PC-3 (cell line): ENCODE measurements at regions not wholly inside any gene's neighbourhood (a gene's known extent, or its start where the extent isn't known, plus 50 kb on each side); places are given as distances from the start of the nearest gene placed in this dataset.
A peak's percentile ranks its signal among the peaks of the same experiment; 100 is the strongest.
"Not testable (repeated sequence)": the region's sequence is repeated elsewhere in the genome, so short reads cannot be mapped to it uniquely, and the experiment has no call there.

Experiments
- ATAC-seq: fragments of 200-7000 bp; cut with Tn5 transposase; 2 replicates; pipeline ENCODE4 v1.9.1; 2020; ENCODE audit warnings: mild to moderate bottlenecking, moderate library complexity
- BruUV-seq: library from RNA; stranded (reverse); fragments of 400-500 nt; replicated peaks from 2 replicates; lab custom pipeline; 2021; lab: Mats Ljungman, UMichigan
- CTCF ChIA-PET: fragments of 300-600 bp; sonication (Branson Sonifier 250); formaldehyde crosslinking; loops from one replicate; lab custom pipeline; 2022; ENCODE audit warnings: antibody characterized with exemption; lab: Charles Lee
- POLR2A ChIA-PET: fragments of 300-600 bp; sonication (Branson Sonifier 250); formaldehyde crosslinking; loops from one replicate; lab custom pipeline; 2022; ENCODE audit warnings: antibody characterized with exemption; ENCODE audit not compliant: unreplicated experiment; lab: Charles Lee
- DNase-seq: peaks from one replicate; pipeline ENCODE4 v3.0.0-alpha.2; 2015
- H2AFZ ChIP-seq: fragments of 300-600 bp; sonication (generic); 2 replicates; pipeline ENCODE4 v1.6.0; 2016; ENCODE audit warnings: antibody characterized with exemption, low read length
- H3F3A ChIP-seq: fragments of 300-600 bp; sonication (generic); one replicate; pipeline ENCODE4 v1.6.0; 2017; ENCODE audit warnings: antibody characterized with exemption, low read length, control low read depth, mild to moderate bottlenecking; ENCODE audit not compliant: unreplicated experiment
- H3K27ac ChIP-seq: fragments of 300-600 bp; sonication (generic); 2 replicates; pipeline ENCODE4 v1.5.1; 2016; ENCODE audit warnings: mild to moderate bottlenecking, low read length
- H3K27me3 ChIP-seq: fragments of 300-600 bp; sonication (generic); 2 replicates; pipeline ENCODE4 v1.6.1; 2016; ENCODE audit warnings: low read length, mixed read lengths
- H3K36me3 ChIP-seq: fragments of 300-600 bp; sonication (generic); 2 replicates; pipeline ENCODE4 v1.6.1; 2016; ENCODE audit warnings: low read depth, mixed run types, low read length, mixed read lengths
- H3K4me1 ChIP-seq: fragments of 300-600 bp; sonication (generic); 2 replicates; pipeline ENCODE4 v1.5.1; 2016; ENCODE audit warnings: low read length; ENCODE audit not compliant: insufficient read depth
- H3K4me2 ChIP-seq: fragments of 300-600 bp; sonication (generic); 2 replicates; pipeline ENCODE4 v1.6.0; 2016; ENCODE audit warnings: low read length
- H3K4me3 ChIP-seq: fragments of 300-600 bp; sonication (generic); 2 replicates; pipeline ENCODE4 v1.5.1; 2016; ENCODE audit warnings: mild to moderate bottlenecking, low read length, mixed read lengths
- H3K79me2 ChIP-seq: fragments of 300-600 bp; sonication (generic); 2 replicates; pipeline ENCODE4 v1.6.1; 2017; ENCODE audit warnings: low read length, mixed read lengths
- H3K9ac ChIP-seq: fragments of 300-600 bp; sonication (generic); 2 replicates; pipeline ENCODE4 v1.6.0; 2016; ENCODE audit warnings: mild to moderate bottlenecking, low read length
- H3K9me2 ChIP-seq: fragments of 300-600 bp; sonication (generic); replicated peaks from 2 replicates; pipeline ENCODE4 v1.6.1; 2016; ENCODE audit warnings: mixed run types, low read length, mixed read lengths
- H3K9me3 ChIP-seq: fragments of 300-600 bp; sonication (generic); 2 replicates; pipeline ENCODE4 v1.6.1; 2016; ENCODE audit warnings: low read length, mixed read lengths
- H4K20me1 ChIP-seq: fragments of 300-600 bp; sonication (generic); 2 replicates; pipeline ENCODE4 v1.6.1; 2016; ENCODE audit warnings: low read length, mixed read lengths
- intact Hi-C: fragments of 100-400 bp; cut with micrococcal nuclease; formaldehyde crosslinking; loops from 2 replicates; pipeline ENCODE4 v1.9.0; 2023

GRCh38 chr16:88245241-88246081, 137.3 kb upstream of the ZNF469 start:
- intact Hi-C loops, H4K20me1 ChIP-seq, H3K9me3 ChIP-seq, H2AFZ ChIP-seq, POLR2A ChIA-PET, H3K36me3 ChIP-seq, H3K9me2 ChIP-seq, H3F3A ChIP-seq, CTCF ChIA-PET, H3K27me3 ChIP-seq, H3K79me2 ChIP-seq: not testable (repeated sequence)
- peak overlapping the region; percentile 43 for H3K4me2 ChIP-seq
- BruUV-seq, result TSS peak; percentile 85
- DNase-seq, result peak; percentile 87
- H3K4me1 ChIP-seq, result peaks cover 48% of the 10 kb centered on the region
- H3K9ac ChIP-seq, result peak overlapping the region; percentile 90
- peak; percentile 69 for ATAC-seq
- peak overlapping the region; percentile 12; the same call in 1 of the 2 replicates for H3K4me3 ChIP-seq
- peak overlapping the region; percentile 98 for H3K27ac ChIP-seq

- BruUV-seq, intact Hi-C loops: not testable (repeated sequence)
Observed at GRCh38 chr16:88246955-88247582, 135.7 kb upstream of the ZNF469 start.

GRCh38 chr16:88247583-88247966, 135.2 kb upstream of the ZNF469 start:
- H3K9ac ChIP-seq, H3K4me3 ChIP-seq, POLR2A ChIA-PET, intact Hi-C loops, H3K4me2 ChIP-seq, H3K9me2 ChIP-seq, ATAC-seq, CTCF ChIA-PET, H3K9me3 ChIP-seq, H3K79me2 ChIP-seq, BruUV-seq, H3K27me3 ChIP-seq, H3F3A ChIP-seq, H4K20me1 ChIP-seq, H2AFZ ChIP-seq, H3K36me3 ChIP-seq: not testable (repeated sequence)
- Histone ChIP-seq H3K4me1 (peaks cover 30% of the 10 kb centered on the region), H3K27ac (peak overlapping the region; percentile 98)
- DNase-seq, result peak; percentile 36

More at GRCh38 chr16:88246955-88247582, 135.7 kb upstream of the ZNF469 start:
- POLR2A ChIA-PET, ATAC-seq, DNase-seq, H4K20me1 ChIP-seq, H3F3A ChIP-seq, H3K9me2 ChIP-seq, H3K79me2 ChIP-seq, CTCF ChIA-PET, H3K36me3 ChIP-seq, H2AFZ ChIP-seq, H3K27me3 ChIP-seq, H3K4me2 ChIP-seq, H3K4me3 ChIP-seq, H3K9me3 ChIP-seq, H3K9ac ChIP-seq: not testable (repeated sequence)
- peaks cover 36% of the 10 kb centered on the region for H3K4me1 ChIP-seq
- H3K27ac ChIP-seq, result peak overlapping the region; percentile 98

GRCh38 chr16:88248761-88249160, 134.0 kb upstream of the ZNF469 start:
- H3F3A ChIP-seq, DNase-seq, H4K20me1 ChIP-seq, H3K9me3 ChIP-seq, H3K79me2 ChIP-seq, H3K4me2 ChIP-seq, BruUV-seq, H2AFZ ChIP-seq, H3K36me3 ChIP-seq, CTCF ChIA-PET, H3K27ac ChIP-seq, H3K9me2 ChIP-seq, ATAC-seq, POLR2A ChIA-PET, H3K27me3 ChIP-seq, intact Hi-C loops, H3K9ac ChIP-seq, H3K4me3 ChIP-seq: not testable (repeated sequence)
- H3K4me1 ChIP-seq, result peaks cover 22% of the 10 kb centered on the region

- H3K9me2 ChIP-seq, H3K36me3 ChIP-seq, intact Hi-C loops, H3K4me2 ChIP-seq, H3K79me2 ChIP-seq, H4K20me1 ChIP-seq, POLR2A ChIA-PET, H2AFZ ChIP-seq, H3K27me3 ChIP-seq, CTCF ChIA-PET, H3K9ac ChIP-seq, H3K4me3 ChIP-seq, DNase-seq, H3K27ac ChIP-seq, H3F3A ChIP-seq, ATAC-seq, H3K9me3 ChIP-seq, BruUV-seq: not testable (repeated sequence)
- H3K4me1 ChIP-seq, result peaks cover 11% of the 10 kb centered on the region
Observed at GRCh38 chr16:88250381-88250780, 132.4 kb upstream of the ZNF469 start.

- BruUV-seq, H3K27ac ChIP-seq, H4K20me1 ChIP-seq, H3K9ac ChIP-seq, H3K79me2 ChIP-seq, H3K9me2 ChIP-seq, H2AFZ ChIP-seq, CTCF ChIA-PET, H3K36me3 ChIP-seq, H3F3A ChIP-seq, intact Hi-C loops, DNase-seq, POLR2A ChIA-PET, H3K27me3 ChIP-seq, H3K4me1 ChIP-seq, H3K9me3 ChIP-seq, H3K4me2 ChIP-seq, H3K4me3 ChIP-seq: not testable (repeated sequence)
- peak; percentile 80 for ATAC-seq
Observed at GRCh38 chr16:88252057-88252794, 130.5 kb upstream of the ZNF469 start.
